ENCODE measurements at regions not wholly inside any gene's neighbourhood (a gene's known extent, or its start where the extent isn't known, plus 50 kb on each side); places are given as distances from the start of the nearest gene placed in this dataset.

GRCh38 chr13:37163641-37164265 lies 58.3 kb upstream of the CSNK1A1L start:
- Histone ChIP-seq H3K27me3 (ENCODE audit: control insufficient read depth in 1 of 2, insufficient read depth in 2 of 2, low read length in 2 of 2) (no peaks in the 10 kb centered on the region), H3K79me2 (ENCODE audit: insufficient read depth, low read length) (no peaks in the 10 kb centered on the region), H3K27ac (ENCODE audit: extremely low read length, insufficient read depth, low read length) (no peak overlapping the region), H3K4me3 (replicated peaks in 1 of 3; ENCODE audit: insufficient read depth in 1 of 3, low read depth in 2 of 3, low read length in 3 of 3) (no peak overlapping the region), H3K36me3 (replicated peaks in 1 of 2; ENCODE audit: control insufficient read depth in 1 of 2, insufficient read depth in 2 of 2, low read length in 2 of 2) (no peaks in the 10 kb centered on the region), H3K9me3 (ENCODE audit: low read length) (no peaks in the 10 kb centered on the region), H3K4me1 (ENCODE audit: insufficient read depth, low read length) (no peaks in the 10 kb centered on the region), H2AFZ (ENCODE audit: low read length) (no peak overlapping the region), H4K20me1 (ENCODE audit: insufficient read depth, low read length) (no peaks in the 10 kb centered on the region), H3K9ac (ENCODE audit: insufficient read depth, low read depth, low read length) (no peak overlapping the region), H3K4me2 (ENCODE audit: low read depth, low read length) (no peak overlapping the region)
- FAIRE-seq (no peak), ATAC-seq (no peak), DNase-seq (ENCODE audit: low spot score) (no peak)
- 11% methylated on average over 3 of the region's 3 CpGs for WGBS (ENCODE audit: low lambda C conversion rate)
- no TSS peak for BruUV-seq (replicated peaks)
- intact Hi-C loops (cut with micrococcal nuclease; ENCODE audit: unreplicated experiment): no loop called here
- CTCF ChIA-PET (ENCODE audit: low intra/inter-chr PET ratio, low total read pairs): no interaction called here
- in situ Hi-C loops (cut with HindIII; ENCODE audit: extremely low pct_ligation_motif_present, low pct_unique_long_range_greater_than_20kb): no loop called here
- POLR2A ChIA-PET: no interaction called here
- TF ChIP-seq SRSF9 (IDR thresholded peaks at IDR 0.05; ENCODE audit: borderline replicate concordance, insufficient read depth, low read depth, low read length, poor library complexity, severe bottlenecking): no peak
- no peak for TF ChIP-seq ZNF121 (CRISPR knock-in tag; IDR thresholded peaks at IDR 0.05)
- TF ChIP-seq TAF1 (CRISPR knock-in tag; IDR thresholded peaks at IDR 0.05): no peak
- no peak for TF ChIP-seq RFXANK (CRISPR knock-in tag; IDR thresholded peaks at IDR 0.05)
- TF ChIP-seq ZNF710 (CRISPR knock-in tag; IDR thresholded peaks at IDR 0.05; ENCODE audit: borderline replicate concordance): no peak
- TF ChIP-seq ZSCAN30 (CRISPR knock-in tag; IDR thresholded peaks at IDR 0.05): no peak
- no peak for TF ChIP-seq SP5 (CRISPR knock-in tag; IDR thresholded peaks at IDR 0.05; ENCODE audit: borderline replicate concordance, low read depth)
- no peak for TF ChIP-seq SYNCRIP (IDR thresholded peaks at IDR 0.05; ENCODE audit: insufficient read depth, low read depth, low read length)
- no peak for TF ChIP-seq HHEX (CRISPR knock-in tag; IDR thresholded peaks at IDR 0.05)
- no peak for TF ChIP-seq GTF3A (CRISPR knock-in tag; conservative IDR thresholded peaks at IDR 0.05)
- no peak for TF ChIP-seq SIN3A (IDR thresholded peaks at IDR 0.05; ENCODE audit: borderline replicate concordance, low read depth, low read length)
- no peak for TF ChIP-seq CREB3 (CRISPR knock-in tag; IDR thresholded peaks at IDR 0.05)
- no peak for TF ChIP-seq DPF2 (CRISPR knock-in tag; IDR thresholded peaks at IDR 0.05; ENCODE audit: borderline replicate concordance, low read depth)
- no peak for TF ChIP-seq ZHX2 (IDR thresholded peaks at IDR 0.05; ENCODE audit: low read depth)
- no peak for TF ChIP-seq ZHX2 (CRISPR knock-in tag; IDR thresholded peaks at IDR 0.05; ENCODE audit: borderline replicate concordance)
- no peak for TF ChIP-seq TFDP1 (CRISPR knock-in tag; IDR thresholded peaks at IDR 0.05; ENCODE audit: borderline replicate concordance)

Measured in HepG2 (cell line).